ENCODE measurements at regions not wholly inside any gene's neighbourhood (a gene's known extent, or its start where the extent isn't known, plus 50 kb on each side); places are given as distances from the start of the nearest gene placed in this dataset.

- no peak for TF ChIP-seq EZH2 (IDR thresholded peaks at IDR 0.05; ENCODE audit: borderline replicate concordance, low read depth, low read length, poor library complexity, severe bottlenecking)
- TF ChIP-seq, protein P1, sequence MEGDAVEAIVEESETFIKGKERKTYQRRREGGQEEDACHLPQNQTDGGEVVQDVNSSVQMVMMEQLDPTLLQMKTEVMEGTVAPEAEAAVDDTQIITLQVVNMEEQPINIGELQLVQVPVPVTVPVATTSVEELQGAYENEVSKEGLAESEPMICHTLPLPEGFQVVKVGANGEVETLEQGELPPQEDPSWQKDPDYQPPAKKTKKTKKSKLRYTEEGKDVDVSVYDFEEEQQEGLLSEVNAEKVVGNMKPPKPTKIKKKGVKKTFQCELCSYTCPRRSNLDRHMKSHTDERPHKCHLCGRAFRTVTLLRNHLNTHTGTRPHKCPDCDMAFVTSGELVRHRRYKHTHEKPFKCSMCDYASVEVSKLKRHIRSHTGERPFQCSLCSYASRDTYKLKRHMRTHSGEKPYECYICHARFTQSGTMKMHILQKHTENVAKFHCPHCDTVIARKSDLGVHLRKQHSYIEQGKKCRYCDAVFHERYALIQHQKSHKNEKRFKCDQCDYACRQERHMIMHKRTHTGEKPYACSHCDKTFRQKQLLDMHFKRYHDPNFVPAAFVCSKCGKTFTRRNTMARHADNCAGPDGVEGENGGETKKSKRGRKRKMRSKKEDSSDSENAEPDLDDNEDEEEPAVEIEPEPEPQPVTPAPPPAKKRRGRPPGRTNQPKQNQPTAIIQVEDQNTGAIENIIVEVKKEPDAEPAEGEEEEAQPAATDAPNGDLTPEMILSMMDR (conservative IDR thresholded peaks at IDR 0.05; ENCODE audit: low read depth, low read length) = no peak
- no TSS peak for BruUV-seq (replicated peaks)
Measured at GRCh38 chr3:153633407-153633806, 471.4 kb downstream of the RAP2B start.

GRCh38 chr3:153634683-153635082 lies 472.7 kb downstream of the RAP2B start:
- Histone ChIP-seq H3K27me3 (replicated peaks; ENCODE audit: insufficient read depth, low read depth, low read length, poor library complexity) (no peaks in the 10 kb centered on the region), H3K4me1 (ENCODE audit: insufficient read depth, low read length, poor library complexity, severe bottlenecking) (no peaks in the 10 kb centered on the region), H3K9me3 (ENCODE audit: low read depth, low read length, poor library complexity, severe bottlenecking) (no peaks in the 10 kb centered on the region), H3K27ac (ENCODE audit: low read depth, low read length, poor library complexity, severe bottlenecking) (no peak overlapping the region), H3K4me3 (ENCODE audit: low read depth, low read length, poor library complexity, severe bottlenecking) (no peak overlapping the region), H3K36me3 (ENCODE audit: insufficient read depth, low read length, poor library complexity, severe bottlenecking) (no peaks in the 10 kb centered on the region)
- ChIA-PET CTCF (no interaction called here), POLR2A (ENCODE audit: low non-redundant PET) (no interaction called here)
- intact Hi-C loops (cut with micrococcal nuclease; ENCODE audit: unreplicated experiment) = no loop called here
- no TSS peak for BruUV-seq (replicated peaks)
- TF ChIP-seq, protein P1 (conservative IDR thresholded peaks at IDR 0.05; ENCODE audit: low read depth, low read length) = no peak
- TF ChIP-seq EZH2 (IDR thresholded peaks at IDR 0.05; ENCODE audit: borderline replicate concordance, low read depth, low read length, poor library complexity, severe bottlenecking) = no peak
- no peak for DNase-seq (ENCODE audit: low spot score)

More at GRCh38 chr3:153633407-153633806, 471.4 kb downstream of the RAP2B start:
- Histone ChIP-seq H3K27me3 (replicated peaks; ENCODE audit: insufficient read depth, low read depth, low read length, poor library complexity) (no peaks in the 10 kb centered on the region), H3K9me3 (ENCODE audit: low read depth, low read length, poor library complexity, severe bottlenecking) (no peaks in the 10 kb centered on the region), H3K36me3 (ENCODE audit: insufficient read depth, low read length, poor library complexity, severe bottlenecking) (no peaks in the 10 kb centered on the region), H3K4me3 (ENCODE audit: low read depth, low read length, poor library complexity, severe bottlenecking) (no peak overlapping the region), H3K27ac (ENCODE audit: low read depth, low read length, poor library complexity, severe bottlenecking) (no peak overlapping the region), H3K4me1 (ENCODE audit: insufficient read depth, low read length, poor library complexity, severe bottlenecking) (no peaks in the 10 kb centered on the region)
- CTCF ChIA-PET = no interaction called here
- intact Hi-C loops (cut with micrococcal nuclease; ENCODE audit: unreplicated experiment) = no loop called here
- POLR2A ChIA-PET (ENCODE audit: low non-redundant PET) = no interaction called here
- no peak for DNase-seq (ENCODE audit: low spot score)

DNA sequence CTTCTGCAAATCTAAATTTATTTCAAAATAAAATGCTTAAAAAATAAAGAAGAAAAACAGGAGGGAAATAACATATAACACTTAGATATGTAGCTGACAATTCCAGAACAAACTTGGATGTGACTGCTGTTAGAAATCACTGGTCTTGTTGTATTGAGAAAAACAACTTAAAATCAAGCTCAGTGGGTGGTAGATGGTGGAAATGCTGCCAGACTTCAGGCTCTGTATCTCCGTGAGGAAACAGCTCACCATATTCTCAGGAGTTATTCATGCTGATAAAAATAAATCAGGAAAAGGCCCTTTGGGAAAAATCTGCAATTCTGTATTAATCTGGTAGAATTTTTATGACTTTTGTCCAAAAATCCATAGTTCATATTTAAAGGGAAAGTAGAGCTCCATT lies 477.6 kb downstream of the RAP2B start:
- TF ChIP-seq, protein P1 (conservative IDR thresholded peaks at IDR 0.05; ENCODE audit: low read depth, low read length) = no peak
- TF ChIP-seq EZH2 (IDR thresholded peaks at IDR 0.05; ENCODE audit: borderline replicate concordance, low read depth, low read length, poor library complexity, severe bottlenecking) = no peak
- ChIA-PET POLR2A (ENCODE audit: low non-redundant PET) (no interaction called here), CTCF (no interaction called here)
- Histone ChIP-seq H3K27ac (ENCODE audit: low read depth, low read length, poor library complexity, severe bottlenecking) (no peak overlapping the region), H3K4me3 (ENCODE audit: low read depth, low read length, poor library complexity, severe bottlenecking) (no peak overlapping the region), H3K4me1 (ENCODE audit: insufficient read depth, low read length, poor library complexity, severe bottlenecking) (no peaks in the 10 kb centered on the region), H3K36me3 (ENCODE audit: insufficient read depth, low read length, poor library complexity, severe bottlenecking) (no peaks in the 10 kb centered on the region), H3K9me3 (ENCODE audit: low read depth, low read length, poor library complexity, severe bottlenecking) (no peaks in the 10 kb centered on the region), H3K27me3 (replicated peaks; ENCODE audit: insufficient read depth, low read depth, low read length, poor library complexity) (no peaks in the 10 kb centered on the region)
- no TSS peak for BruUV-seq (replicated peaks)
- intact Hi-C loops (cut with micrococcal nuclease; ENCODE audit: unreplicated experiment) = no loop called here
- DNase-seq (ENCODE audit: low spot score) = no peak
